Stimulated activated CD8-positive, alpha-beta memory T cell treated with anti-CD3 and anti-CD28 coated beads, Interleukin-15, amount 100 ng/mL, for 24 hours (primary cell): ENCODE measurements at regions not wholly inside any gene's neighbourhood (a gene's known extent, or its start where the extent isn't known, plus 50 kb on each side); places are given as distances from the start of the nearest gene placed in this dataset.
"Not testable (repeated sequence)": the region's sequence is repeated elsewhere in the genome, so short reads cannot be mapped to it uniquely, and the experiment has no call there.

Experiments used
- DNase-seq: peaks from one replicate; pipeline ENCODE4 v3.0.0-alpha.2; 2020; ENCODE audit warnings: low read depth

DNA sequence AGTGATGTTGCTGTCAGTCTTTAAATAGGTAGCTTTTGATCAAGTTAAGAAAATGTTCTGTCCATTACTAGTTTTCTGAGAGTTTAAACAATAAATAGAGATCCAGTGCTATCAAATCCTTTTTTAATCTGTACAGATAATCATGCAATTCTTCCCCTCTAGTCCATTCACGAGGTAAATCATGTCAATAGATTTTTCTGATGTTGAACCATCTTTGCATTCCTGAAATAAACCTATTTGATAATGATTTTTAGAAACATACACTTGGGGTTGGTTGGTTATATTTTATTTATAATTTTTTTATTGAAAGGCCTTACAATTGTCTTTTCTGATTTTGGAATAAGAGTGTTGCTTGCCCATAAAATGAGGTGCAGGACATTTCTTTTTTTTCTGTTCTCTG, 95.0 kb downstream of the FAM53A start:
- DNase-seq, result no peak

DNA sequence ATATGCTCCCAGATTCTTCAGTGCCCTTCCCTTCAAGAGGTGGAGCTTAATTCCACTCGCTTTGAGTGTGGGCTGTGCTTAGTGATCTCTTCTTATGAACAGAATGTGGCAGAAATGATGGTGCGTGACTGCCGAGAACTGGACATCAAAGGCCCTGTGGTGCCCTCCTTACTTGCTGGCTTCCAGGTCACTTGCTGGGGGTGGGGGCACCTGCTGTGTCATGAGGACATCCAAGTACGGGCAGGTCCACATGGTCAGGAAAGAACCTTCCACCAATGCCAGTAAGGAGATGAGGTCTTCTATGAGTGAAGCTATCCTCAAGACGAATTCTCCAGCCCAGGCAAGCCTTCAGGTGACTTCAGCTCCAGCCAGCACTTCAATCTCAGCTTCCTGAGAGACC, 95.8 kb downstream of the FAM53A start:
- DNase-seq, result no peak

DNA sequence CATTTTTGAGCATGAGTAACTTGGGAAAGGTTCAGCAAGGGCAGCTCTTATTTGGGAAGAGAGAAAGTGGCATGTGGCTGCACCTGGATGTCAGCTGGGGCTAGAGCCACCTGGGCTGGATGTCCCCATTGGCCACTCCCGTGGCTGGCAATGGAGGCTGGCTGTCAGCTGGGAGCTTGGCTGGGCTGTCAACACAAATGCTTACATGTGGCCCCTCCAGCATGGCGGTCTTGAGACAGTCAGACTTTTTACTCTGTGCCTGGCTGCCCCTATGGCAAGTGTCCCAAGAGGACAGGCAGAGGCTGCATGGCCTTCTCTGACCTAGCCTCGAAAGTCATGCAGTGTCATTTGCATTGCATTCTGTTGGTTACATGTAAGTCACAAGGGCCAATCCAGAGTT, 99.6 kb downstream of the FAM53A start:
- no peak for DNase-seq

DNA sequence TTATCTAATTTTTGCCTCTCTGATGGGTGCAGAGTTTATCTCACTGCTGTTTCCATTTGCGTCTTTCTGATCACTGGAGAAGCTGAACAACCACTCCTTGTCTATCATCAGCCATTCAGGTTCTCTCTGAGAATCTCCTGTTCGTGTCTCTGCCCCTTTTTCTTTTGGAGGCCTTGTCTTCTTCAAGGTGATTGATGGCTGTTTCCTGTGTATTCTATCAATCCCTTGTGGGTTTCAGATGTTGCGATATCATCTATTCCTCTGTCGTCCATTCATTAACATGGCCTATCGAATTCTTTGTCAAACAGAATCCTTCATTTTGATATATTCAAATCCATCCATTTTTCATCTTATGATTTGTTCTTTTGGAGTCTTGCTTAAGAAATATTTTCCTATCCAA, 100.3 kb downstream of the FAM53A start:
- DNase-seq, result no peak

DNA sequence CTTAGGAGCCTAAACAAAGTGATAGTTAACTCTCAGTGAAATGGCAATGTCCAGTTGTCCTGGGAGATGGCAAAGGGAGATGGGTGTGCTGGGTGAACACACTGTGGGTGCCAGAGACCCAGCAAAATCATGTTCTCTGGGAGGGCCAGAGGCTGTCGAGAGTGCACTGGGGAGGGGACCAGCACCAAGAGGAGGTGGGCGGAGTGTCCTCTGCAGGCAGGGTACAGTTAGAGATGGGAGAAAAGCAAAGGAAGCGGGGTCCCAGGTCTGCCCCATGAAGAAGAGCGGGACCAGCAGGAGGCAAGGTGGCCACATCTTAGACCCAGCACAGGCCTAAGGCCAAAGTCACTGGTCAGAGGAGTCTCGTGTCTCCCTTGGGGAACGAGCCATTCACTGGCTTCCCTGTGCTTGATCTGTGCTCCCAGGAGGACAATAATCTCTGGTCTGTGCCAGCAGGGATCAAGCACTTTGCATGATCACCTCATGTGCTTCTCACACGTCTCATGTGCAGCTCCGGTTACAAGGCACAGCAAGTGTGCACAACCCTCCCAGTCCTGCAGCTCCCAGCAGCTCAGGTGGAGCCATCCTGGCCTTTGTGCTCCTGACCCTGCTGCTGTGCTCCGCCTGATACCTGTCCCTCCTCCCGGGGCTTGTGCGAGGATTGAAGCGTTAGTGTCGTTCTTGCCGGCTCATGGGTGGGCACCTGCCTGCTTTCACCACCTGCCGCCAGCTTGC, 100.9 kb downstream of the FAM53A start:
- no peak for DNase-seq

DNA sequence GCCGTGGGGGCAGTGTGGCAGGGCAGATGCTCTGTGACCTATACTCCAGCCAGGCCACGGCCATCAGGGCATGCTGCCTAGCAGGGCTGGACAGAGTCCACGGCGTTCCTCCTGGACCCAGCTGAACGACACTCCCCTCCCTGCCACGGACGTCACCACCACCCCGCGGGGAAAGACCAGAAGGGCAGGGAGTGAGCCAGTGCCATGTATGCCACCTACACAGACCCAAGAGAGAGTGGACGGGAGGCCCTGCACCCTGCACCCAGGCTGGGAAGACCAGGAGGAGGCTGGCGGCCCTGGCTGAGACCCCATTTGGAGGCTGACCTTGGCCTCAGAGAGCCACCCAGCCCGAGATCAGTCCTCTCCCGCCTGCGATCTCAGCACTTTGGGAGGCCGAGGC, 101.9 kb downstream of the FAM53A start:
- DNase-seq, result no peak

DNA sequence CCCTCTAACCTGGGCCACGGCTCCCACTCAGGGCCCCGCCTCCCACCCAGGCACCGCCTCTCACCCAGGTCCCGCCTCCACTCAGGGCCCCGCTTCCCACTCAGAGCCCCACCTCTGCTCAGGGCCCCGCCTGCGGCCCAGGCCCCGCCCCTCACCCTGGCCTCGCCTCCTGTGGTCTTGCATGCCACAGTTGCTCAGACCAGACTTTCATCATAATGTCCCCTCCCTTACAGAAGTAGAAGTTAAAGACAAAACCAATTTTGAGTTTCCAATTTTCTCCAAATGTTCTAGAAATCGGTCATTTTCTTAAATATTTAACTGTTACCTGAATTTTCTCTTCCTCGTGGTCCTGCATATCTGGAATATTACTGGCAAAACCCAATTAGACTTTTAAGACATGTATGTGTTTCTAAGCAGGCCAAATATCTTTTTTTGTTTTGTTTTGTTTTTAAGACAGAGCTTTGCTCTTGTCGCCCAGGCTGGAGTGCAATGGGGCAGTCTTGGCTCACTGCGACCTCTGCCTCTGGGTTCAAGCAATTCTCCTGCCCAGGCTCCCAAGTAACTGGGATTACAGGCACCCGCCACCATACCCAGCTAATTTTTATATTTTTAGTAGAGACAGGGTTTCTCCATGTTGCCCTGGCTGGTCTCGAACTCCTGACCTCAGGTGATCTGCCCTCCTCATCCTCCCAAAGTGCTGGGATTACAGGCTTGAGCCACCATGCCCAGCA, 102.8 kb downstream of the FAM53A start:
- DNase-seq, result peak; percentile 50

DNA sequence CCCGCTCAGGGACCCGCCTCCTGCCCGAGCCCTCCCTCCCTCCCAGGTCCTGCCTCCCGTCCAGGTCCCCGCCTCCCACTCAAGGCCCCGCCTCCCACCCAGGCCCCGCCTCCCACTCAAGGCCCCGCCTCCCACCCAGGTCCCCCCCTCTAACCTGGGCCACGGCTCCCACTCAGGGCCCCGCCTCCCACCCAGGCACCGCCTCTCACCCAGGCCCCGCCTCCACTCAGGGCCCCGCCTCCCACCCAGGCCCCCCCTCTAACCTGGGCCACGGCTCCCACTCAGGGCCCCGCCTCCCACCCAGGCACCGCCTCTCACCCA, 103.5 kb downstream of the FAM53A start:
- not testable (repeated sequence) for DNase-seq

DNA sequence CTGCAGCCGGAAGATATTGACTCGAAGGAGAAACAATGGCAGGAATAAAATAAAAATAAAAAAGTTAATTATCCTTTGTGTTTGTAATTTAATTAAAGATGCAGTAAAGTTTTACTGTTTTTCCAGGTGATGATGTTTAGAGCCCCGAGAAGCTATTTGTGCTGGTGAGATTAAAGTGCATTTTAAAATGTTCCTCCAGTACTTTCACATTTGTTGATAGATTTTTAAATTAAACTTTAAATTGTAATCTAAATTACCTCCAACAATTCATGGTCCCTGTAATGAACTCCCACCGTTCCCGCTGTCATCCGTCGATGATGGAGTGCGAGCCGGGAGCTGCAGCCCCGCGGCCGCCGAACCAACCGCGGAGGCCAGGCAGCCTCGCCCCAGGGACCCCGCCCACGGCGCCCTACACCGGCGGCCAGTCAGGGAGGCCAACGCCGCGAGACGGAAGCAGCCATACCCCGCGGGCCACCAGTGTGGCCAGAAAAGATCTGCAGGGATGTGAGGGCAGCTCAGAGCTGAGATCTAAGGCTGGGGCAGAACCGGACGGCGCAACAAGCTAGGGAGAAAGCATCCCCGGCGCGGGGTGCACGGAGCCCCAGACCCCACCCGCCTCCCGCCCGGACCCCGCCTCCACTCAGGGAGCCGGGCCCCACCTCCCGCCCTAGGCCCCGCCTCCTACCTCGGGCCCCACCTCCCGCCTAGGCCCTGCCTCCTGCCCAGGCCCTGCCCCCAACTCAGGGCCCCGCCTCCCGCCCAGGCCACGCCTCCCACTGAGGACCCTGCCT, 104.0 kb downstream of the FAM53A start:
- peak; percentile 70 for DNase-seq

DNA sequence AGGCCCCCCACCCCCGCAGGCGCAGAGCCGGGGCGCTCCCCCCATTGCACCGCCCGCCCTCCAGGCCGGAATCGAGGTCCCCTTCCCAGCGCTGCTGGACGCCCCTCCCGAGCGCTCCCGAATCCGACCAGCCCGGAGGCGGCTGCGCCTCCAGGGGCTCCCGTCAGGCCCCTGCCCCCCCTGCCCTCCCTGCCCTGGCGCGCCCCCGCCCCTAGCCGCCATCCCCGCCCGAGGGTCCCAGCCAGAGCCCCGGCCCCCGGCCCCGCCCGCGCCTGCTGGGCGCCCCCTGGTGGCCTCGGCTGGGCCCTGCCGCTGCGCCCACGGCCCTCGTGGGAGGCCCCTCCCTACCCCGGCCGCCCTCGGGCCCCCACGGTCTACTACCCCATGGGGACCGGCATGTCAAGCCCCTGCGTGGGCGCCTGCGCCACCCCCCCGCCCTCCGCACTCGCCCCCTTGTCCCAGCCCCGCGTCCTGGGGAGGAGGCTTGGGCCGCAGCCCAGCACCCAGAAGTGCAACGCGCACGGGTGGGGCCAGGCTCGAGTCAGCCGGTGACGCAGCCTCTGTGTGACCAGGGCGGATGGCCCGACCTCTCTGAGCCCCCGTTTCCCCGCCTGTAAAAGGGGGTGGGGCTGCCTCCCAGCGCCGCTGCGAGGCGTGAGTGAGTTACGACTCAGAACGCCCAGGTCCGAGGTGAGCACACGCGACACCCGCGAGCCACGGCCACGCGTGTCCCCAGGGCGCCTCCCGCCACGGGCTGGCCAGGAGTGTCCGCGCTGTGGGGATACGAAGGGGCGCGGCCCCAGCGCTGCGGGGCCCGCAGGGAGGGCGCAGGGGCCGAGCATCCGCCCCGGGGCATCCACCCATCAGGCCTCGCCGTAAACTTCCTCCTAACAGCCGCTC, 104.9 kb downstream of the FAM53A start:
- peak; percentile 46 for DNase-seq

DNA sequence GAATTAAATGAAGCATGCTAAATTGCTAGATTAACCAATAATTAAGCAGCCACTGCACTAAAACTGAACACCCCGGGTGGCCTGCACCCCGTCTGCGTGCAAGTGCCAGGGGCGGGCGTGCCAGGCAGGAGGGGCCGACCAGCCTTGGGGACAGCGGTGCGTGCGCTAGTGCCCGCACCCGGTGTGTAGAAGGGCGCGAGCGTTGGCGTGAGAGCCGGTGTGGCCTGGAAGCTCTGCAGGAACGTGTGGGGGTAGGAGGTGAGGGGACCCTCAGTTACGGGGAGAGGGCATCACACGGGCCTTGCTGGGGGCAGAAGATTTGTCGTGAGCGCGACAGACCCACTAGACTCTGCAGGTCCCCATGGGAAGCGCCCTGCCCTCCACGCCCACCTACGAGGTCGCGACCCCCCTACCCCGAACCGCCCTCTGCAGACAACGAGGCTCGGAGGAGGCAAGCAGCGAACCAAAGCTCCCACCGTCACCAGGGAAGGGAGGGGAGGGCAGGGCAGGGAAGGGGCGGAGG, 105.8 kb downstream of the FAM53A start:
- DNase-seq, result no peak

DNA sequence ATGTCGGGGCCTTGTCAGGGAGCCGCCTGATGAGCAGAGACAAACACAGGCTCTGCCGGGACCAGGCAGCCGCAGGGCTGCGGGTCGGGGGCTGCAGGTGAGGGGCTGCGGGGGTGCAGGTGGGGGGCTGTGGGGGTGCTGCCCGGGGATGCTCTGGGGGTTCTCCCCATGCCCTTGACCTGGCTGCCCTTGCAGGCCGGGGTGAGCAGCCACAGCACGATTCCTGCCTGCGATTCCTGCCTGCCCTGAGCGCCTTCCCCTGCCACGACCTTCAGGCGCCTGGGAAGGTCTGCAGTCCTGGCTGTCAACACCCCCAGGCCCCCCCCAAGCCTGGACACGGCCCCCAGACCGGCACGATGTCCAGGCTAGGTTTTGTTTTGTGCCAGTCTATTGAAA, 106.3 kb downstream of the FAM53A start:
- no peak for DNase-seq

DNA sequence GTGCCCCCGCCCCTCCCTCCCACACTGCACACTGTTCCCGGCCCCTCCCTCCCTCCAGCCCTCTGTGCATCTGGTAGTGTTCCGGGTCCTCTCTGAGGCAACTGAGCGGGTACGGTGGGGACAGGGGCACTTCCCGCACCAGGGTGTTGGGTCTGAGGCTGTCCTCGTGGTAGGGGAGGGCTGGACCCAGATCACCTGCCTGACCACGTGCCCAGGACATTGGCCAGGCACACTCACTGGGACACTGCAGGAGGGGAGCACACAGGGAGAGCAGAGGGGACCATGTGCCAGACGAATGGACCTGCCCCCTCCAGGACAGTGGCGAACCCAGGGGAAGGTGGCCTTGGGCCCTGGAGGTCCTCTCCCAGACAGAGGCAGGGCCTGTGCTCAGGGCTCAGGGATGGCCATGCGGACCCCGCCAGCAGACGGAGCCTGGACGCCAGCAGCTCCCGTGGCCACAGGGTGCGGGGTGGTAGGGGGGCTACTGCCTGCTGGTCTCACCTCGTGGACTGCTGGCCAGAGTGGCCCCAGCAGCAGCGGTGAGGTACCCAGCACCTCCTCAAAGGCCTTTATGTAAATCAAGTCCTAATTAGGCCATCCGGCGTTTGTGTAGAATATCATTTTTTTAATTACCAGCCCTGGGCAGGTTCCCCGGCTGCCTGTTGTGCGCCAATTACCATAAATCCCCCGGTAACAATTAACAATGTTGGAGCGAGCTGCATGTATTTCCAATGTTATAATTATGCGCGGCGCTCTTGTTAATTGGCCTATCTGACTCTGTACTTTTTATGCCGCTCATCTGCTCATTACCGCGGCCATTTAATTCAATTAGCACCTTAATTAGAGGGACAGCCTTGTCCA, 106.9 kb downstream of the FAM53A start:
- no peak for DNase-seq

DNA sequence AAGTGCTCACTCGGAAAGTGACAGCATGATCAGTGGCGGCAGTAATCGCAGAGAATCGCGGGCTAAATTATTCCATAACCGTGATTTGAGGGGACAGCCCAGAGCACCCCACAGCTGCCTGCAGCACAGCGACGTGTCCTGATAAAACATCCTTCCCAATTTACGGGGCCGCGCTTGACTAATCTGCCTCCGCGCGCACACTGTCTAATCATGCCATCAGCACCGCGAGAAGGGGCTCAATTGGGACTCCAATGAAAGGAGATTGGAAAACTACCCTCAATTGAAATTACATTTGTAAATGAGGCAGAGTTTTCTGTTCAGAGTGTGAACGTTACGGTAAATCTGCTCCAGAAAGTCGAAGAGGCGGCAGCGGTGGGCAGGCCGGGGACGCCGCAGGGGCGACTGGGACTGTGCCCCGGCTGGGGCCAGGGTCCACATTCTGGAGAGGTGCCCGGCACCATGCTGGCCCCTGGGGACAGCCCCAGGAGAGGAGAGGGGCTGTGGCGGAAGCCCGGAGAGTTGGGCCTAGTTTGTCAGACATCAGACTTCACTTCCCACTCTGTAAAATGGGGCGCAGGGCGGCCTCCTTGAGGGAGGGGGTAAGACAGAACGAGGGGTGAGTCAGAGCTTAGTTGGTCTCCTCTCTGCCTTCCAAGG, 107.7 kb downstream of the FAM53A start:
- no peak for DNase-seq

DNA sequence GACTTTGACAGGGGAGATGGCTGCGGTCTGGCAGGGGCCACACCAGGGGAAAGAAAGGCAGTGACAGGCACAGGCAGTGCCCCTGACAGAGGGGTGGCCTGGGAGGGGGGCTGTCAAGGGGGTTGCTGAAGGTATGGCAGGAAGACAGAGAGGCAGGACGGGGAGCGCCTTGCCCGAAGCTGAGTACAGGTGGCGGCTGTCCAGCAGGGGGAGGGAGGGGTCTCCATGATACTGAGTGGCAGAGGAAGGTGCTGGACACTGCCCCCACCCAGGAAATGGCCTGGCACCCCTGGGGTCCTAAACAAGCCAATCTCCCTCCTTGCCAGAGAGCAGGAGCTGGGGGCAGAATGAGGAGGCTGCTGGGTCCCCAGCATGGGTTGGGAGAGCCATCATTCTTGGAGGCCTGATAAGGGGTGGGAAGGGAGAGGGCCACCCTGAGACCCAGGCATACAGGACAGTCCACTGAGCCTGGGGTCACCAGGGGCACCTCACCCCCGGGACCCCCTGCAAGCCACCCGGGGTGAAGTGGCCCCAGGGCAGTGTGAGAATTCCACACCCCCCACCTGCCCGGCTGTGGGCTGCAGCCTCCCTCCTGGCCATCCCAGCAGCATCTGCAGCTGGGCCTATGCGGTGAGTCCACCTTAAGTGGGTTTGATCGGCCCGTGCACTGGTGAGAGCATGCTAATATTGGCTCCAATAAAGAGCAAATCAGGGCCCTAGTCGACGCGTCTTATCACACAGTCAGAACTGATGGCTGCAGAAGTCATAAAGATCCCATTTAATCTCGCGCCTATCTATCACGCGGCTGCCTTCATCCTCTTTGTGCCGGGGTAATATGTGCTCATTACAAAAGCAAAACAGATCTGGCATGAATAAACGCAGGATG, 108.5 kb downstream of the FAM53A start:
- no peak for DNase-seq

DNA sequence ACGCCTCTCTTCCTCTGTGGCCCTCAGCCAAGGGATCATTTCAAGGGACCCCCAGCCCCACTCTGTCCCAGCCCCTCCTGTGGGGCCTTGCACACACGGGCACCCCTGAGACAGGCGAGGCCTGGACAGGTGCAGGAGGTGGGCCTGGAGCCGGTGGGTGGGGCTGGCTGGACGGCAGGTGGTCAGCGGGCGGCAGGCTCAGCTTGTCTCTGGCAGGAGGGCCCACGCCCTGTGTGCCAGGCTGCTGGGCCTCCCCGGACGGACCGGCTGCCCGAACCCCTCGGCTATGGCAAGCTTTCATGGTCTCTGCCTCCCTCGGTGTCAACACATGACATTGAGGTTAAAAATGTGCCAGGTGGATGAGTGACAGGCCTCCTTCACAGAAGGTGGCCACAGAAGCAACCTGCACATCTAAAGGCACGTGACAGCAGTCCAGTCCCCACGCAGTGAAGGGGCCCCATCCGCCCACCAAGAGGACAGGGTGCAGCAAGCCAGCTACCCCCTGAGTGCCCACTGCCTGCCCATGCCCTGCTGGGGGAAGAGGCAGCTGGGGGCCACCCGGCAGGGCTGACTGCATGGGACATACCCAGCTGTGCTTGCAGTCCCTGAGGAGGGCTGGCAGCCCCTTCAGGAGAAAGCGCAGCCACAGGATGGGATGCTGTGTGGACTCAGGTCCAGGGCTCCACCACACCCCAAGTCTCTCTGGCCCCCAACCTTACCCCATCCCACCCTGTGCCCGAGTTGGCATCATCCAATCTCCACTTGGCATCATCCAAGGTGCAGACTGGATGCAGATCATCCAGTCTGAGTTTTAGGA, 109.3 kb downstream of the FAM53A start:
- DNase-seq, result no peak

DNA sequence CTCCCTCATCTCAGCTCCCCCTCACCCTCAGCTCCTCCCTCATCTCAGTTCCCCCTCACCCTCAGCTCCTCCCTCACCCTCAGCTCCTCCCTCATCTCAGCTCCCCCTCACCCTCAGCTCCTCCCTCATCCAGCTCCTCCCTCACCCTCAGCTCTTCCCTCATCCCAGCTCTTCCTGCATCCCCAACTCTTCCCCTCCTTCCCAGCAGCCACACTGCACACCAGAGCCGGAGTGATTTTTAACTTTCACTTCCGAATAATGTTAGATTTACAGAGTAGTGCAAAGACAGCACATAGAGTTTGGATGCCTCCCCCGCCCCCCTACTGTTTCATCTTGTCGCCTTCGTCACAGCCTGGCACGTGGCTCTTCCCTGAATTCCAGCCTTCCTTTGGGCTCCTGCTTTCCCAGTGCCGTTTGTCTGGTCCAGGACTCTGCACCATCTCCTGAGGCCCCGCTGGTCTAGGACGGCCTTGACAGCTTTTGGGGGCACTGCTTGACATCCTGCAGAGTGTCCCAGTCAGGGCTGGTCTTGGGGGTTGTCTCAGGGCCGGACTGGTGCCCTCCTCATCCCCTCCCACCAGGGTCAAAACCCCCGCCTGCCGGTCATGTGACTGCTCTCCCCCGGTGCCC, 110.2 kb downstream of the FAM53A start:
- DNase-seq, result no peak
